Calu3 (cell line): ENCODE measurements at regions not wholly inside any gene's neighbourhood (a gene's known extent, or its start where the extent isn't known, plus 50 kb on each side); places are given as distances from the start of the nearest gene placed in this dataset.

Experiments used
- BruUV-seq: library from RNA; stranded (reverse); fragments of 400-500 nt; replicated peaks from 2 replicates; lab custom pipeline; 2021; lab: Mats Ljungman, UMichigan
- CTCF ChIA-PET: fragments of 300-600 bp; sonication (Branson Sonifier 250); formaldehyde crosslinking; loops from one replicate; lab custom pipeline; 2022; ENCODE audit warnings: antibody characterized with exemption; lab: Charles Lee
- DNase-seq: peaks from one replicate; pipeline ENCODE4 v3.0.0; 2022
- H3K27ac Mint-ChIP-seq: one replicate; pipeline ENCODE4 v1.8.0; 2022; ENCODE audit warnings: mixed read lengths; ENCODE audit not compliant: unreplicated experiment
- H3K27me3 Mint-ChIP-seq: one replicate; pipeline ENCODE4 v1.8.0; 2022; ENCODE audit warnings: mixed read lengths; ENCODE audit not compliant: unreplicated experiment
- H3K36me3 Mint-ChIP-seq: one replicate; pipeline ENCODE4 v1.8.0; 2022; ENCODE audit warnings: mild to moderate bottlenecking, moderate library complexity, mixed read lengths; ENCODE audit not compliant: insufficient read depth, unreplicated experiment
- H3K4me1 Mint-ChIP-seq: one replicate; pipeline ENCODE4 v1.8.0; 2022; ENCODE audit warnings: mild to moderate bottlenecking, low read depth, mixed read lengths; ENCODE audit not compliant: unreplicated experiment
- H3K4me3 Mint-ChIP-seq: one replicate; pipeline ENCODE4 v1.8.0; 2022; ENCODE audit warnings: mild to moderate bottlenecking, low read depth, moderate library complexity, mixed read lengths; ENCODE audit not compliant: unreplicated experiment
- H3K9me3 Mint-ChIP-seq: one replicate; pipeline ENCODE4 v1.8.0; 2022; ENCODE audit warnings: low read depth, mixed read lengths; ENCODE audit not compliant: unreplicated experiment
- CTCF ChIP-seq: fragments of 200-600 bp; IDR thresholded peaks from one replicate; pipeline ENCODE4 v1.8.0; 2022; ENCODE audit warnings: antibody characterized with exemption; ENCODE audit not compliant: unreplicated experiment
- intact Hi-C: fragments of 100-400 bp; cut with micrococcal nuclease; formaldehyde crosslinking; loops from one replicate; pipeline ENCODE4 v1.10.0; 2022; ENCODE audit not compliant: unreplicated experiment

DNA sequence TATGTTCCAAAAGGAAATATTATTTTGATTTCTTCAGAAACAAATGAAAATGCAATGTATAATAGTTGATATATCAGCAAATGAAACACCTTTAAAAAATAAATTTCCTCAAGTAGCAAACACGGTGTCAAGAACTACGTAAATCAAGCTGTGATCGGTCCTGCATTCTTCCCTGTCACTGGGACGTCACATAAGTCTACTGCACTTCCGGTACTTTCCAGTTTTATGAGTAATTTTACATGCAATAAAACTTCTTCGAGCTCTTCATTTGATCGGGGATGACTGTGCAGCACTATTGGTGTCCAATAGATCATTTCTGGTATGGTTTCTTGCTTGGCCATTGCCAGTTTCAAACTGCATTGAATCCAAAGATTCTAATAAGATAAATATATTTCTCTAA is 114.0 kb upstream of the VEGFC start:
- no peak overlapping the region for H3K4me3 Mint-ChIP-seq
- no peak for TF ChIP-seq CTCF
- no peaks in the 10 kb centered on the region for H3K4me1 Mint-ChIP-seq
- no TSS peak for BruUV-seq
- H3K27me3 Mint-ChIP-seq = no peaks in the 10 kb centered on the region
- intact Hi-C loops = no loop called here
- no peaks in the 10 kb centered on the region for H3K36me3 Mint-ChIP-seq
- DNase-seq = no peak
- H3K9me3 Mint-ChIP-seq = no peaks in the 10 kb centered on the region
- CTCF ChIA-PET = no interaction called here
- no peak overlapping the region for H3K27ac Mint-ChIP-seq

DNA sequence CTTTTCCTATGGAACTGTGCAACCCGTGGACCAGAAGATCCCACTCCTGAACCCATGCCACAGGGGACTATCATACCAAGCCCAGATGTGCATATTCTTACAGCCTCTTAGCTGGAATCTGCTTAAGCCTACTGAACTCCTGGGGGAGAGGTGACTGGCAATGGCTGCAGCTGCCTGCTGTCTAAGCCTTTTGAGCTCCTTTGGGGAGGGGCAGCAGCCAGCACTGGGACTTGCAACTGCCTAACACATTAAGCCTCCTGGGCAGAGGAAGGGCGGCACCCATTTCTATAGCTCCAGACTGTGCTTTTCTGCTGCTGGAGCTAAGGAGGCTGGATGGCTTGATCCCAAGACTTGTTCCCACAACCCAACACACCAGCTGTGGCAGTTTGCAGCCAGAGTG is 117.9 kb upstream of the VEGFC start:
- no peaks in the 10 kb centered on the region for H3K4me1 Mint-ChIP-seq
- intact Hi-C loops = no loop called here
- CTCF ChIA-PET = no interaction called here
- no peaks in the 10 kb centered on the region for H3K36me3 Mint-ChIP-seq
- no TSS peak for BruUV-seq
- no peak overlapping the region for H3K4me3 Mint-ChIP-seq
- no peaks in the 10 kb centered on the region for H3K27me3 Mint-ChIP-seq
- no peak overlapping the region for H3K27ac Mint-ChIP-seq
- H3K9me3 Mint-ChIP-seq = peaks cover 5% of the 10 kb centered on the region
- no peak for TF ChIP-seq CTCF
- DNase-seq = no peak

DNA sequence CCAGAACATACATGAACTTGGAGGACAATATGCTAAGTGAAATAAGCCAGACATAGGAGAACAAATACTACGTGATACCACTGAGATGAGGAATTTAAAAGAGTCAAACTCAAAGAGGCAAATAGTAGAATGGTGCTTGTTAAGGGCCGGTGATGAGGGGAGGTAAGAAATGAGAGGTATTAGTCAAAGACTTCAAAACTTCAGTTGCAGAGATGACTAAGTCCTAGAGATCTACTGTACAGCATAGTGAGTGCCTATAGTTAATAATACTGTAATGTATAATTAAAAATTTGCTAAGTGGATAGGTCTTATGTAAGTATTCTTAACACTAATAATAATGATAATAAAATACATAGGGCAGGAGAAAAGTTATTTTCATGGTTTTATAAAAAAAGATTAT is 126.9 kb upstream of the VEGFC start:
- H3K4me3 Mint-ChIP-seq = no peak overlapping the region
- TF ChIP-seq CTCF = no peak
- no TSS peak for BruUV-seq

DNA sequence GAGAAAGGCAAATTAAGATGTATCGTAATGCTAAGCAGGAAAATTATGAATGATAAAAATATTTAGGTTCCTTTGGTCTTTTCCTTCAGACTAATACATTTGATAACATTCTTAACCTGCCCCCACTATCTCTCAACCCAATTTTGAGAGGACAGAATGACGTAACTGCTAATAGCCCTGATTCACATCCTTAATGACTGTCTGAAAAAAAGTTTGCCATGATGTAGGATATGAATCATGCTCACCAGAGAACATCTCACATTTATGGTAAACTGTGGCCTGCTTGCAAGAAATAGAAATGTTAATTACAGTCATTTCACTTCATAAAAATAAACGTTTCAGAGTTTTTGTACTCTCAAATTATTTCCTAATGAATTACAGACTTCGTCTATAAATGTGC is 128.0 kb upstream of the VEGFC start:
- no peaks in the 10 kb centered on the region for H3K36me3 Mint-ChIP-seq
- intact Hi-C loops = no loop called here
- H3K27me3 Mint-ChIP-seq = no peaks in the 10 kb centered on the region
- H3K9me3 Mint-ChIP-seq = peaks cover 2% of the 10 kb centered on the region
- H3K27ac Mint-ChIP-seq = no peak overlapping the region
- no peak for TF ChIP-seq CTCF
- DNase-seq = no peak
- CTCF ChIA-PET = no interaction called here
- BruUV-seq = no TSS peak
- H3K4me3 Mint-ChIP-seq = no peak overlapping the region
- H3K4me1 Mint-ChIP-seq = no peaks in the 10 kb centered on the region

More for the DNA sequence above, 126.9 kb upstream of the VEGFC start:
- H3K9me3 Mint-ChIP-seq = peaks cover 2% of the 10 kb centered on the region
- no peaks in the 10 kb centered on the region for H3K36me3 Mint-ChIP-seq
- no peak for DNase-seq
- H3K27ac Mint-ChIP-seq = no peak overlapping the region
- H3K4me1 Mint-ChIP-seq = no peaks in the 10 kb centered on the region
- CTCF ChIA-PET = no interaction called here
- intact Hi-C loops = no loop called here
- no peaks in the 10 kb centered on the region for H3K27me3 Mint-ChIP-seq
